ENCODE measurements at regions not wholly inside any gene's neighbourhood (a gene's known extent, or its start where the extent isn't known, plus 50 kb on each side); places are given as distances from the start of the nearest gene placed in this dataset.

DNA sequence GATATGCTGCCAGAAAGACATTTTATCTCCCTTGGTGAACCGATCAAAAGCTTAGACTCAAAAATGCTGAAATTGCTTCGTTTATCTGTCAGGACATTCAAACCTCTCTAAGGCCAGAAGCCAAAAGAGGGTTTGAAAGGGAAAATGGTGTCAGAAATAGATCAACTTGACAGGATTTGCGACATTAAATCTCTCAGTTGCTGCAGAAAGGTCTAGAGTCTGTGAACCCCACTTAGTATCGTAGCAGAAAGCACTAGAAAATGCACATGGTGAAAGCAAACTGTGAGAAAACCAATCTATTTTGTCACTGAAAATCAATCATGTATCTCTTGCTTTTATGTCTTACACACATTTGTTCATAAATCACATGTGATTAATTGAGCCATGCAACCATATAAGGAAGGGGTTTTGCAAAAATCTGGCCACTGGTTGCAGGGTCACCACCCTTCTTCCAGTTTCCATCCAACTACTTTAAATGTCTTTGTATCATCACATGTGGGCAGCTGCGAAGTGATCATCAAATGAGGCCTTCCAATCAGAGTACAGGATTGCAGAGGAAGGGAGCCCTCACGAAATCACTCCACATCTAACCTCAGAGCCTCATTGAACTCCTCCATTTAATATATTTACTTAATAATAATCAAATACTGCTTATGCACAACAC lies 347.2 kb upstream of the ANXA10 start:
- POLR2A ChIA-PET, result no interaction called here
- CTCF ChIA-PET, result no interaction called here
- no peaks in the 10 kb centered on the region for H3K36me3 ChIP-seq (ENCODE audit: control insufficient read depth, insufficient read depth, low read length)
- H3K9me3 ChIP-seq (ENCODE audit: control insufficient read depth, insufficient read depth, low read depth, low read length), result no peaks in the 10 kb centered on the region
- no TSS peak for BruUV-seq (replicated peaks)
- ATAC-seq, result no peak
- intact Hi-C loops (cut with micrococcal nuclease; ENCODE audit: unreplicated experiment) (no loop called here), in situ Hi-C loops (cut with HindIII; ENCODE audit: low pct_unique_long_range_greater_than_20kb, low sequenced_read_pairs) (no loop called here)
- no peaks in the 10 kb centered on the region for H3K4me1 ChIP-seq (ENCODE audit: control insufficient read depth, insufficient read depth, low read length)
- H3K27ac ChIP-seq (ENCODE audit: low read length), result no peak overlapping the region
- no peak overlapping the region for H3K4me3 ChIP-seq (ENCODE audit: low read depth in 2 of 2, low read length in 2 of 2)
- no peak for DNase-seq (ENCODE audit: low read depth, low spot score)
- TF ChIP-seq, protein P1, sequence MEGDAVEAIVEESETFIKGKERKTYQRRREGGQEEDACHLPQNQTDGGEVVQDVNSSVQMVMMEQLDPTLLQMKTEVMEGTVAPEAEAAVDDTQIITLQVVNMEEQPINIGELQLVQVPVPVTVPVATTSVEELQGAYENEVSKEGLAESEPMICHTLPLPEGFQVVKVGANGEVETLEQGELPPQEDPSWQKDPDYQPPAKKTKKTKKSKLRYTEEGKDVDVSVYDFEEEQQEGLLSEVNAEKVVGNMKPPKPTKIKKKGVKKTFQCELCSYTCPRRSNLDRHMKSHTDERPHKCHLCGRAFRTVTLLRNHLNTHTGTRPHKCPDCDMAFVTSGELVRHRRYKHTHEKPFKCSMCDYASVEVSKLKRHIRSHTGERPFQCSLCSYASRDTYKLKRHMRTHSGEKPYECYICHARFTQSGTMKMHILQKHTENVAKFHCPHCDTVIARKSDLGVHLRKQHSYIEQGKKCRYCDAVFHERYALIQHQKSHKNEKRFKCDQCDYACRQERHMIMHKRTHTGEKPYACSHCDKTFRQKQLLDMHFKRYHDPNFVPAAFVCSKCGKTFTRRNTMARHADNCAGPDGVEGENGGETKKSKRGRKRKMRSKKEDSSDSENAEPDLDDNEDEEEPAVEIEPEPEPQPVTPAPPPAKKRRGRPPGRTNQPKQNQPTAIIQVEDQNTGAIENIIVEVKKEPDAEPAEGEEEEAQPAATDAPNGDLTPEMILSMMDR (IDR thresholded peaks at IDR 0.05), result no peak
- TF ChIP-seq REST (IDR thresholded peaks at IDR 0.05; ENCODE audit: insufficient read depth in 1 of 2, low read depth in 2 of 2, low read length in 1 of 2), result no peak
- no peak for TF ChIP-seq TCF7L2 (IDR thresholded peaks at IDR 0.05; ENCODE audit: low read depth, low read length)
- H3K27me3 ChIP-seq (ENCODE audit: control insufficient read depth, insufficient read depth, low read length), result no peaks in the 10 kb centered on the region

- Histone ChIP-seq H3K36me3 (ENCODE audit: control insufficient read depth, insufficient read depth, low read length) (no peaks in the 10 kb centered on the region), H3K27me3 (ENCODE audit: control insufficient read depth, insufficient read depth, low read length) (no peaks in the 10 kb centered on the region), H3K4me1 (ENCODE audit: control insufficient read depth, insufficient read depth, low read length) (no peaks in the 10 kb centered on the region), H3K27ac (ENCODE audit: low read length) (no peak overlapping the region), H3K4me3 (ENCODE audit: low read depth in 2 of 2, low read length in 2 of 2) (no peak overlapping the region), H3K9me3 (ENCODE audit: control insufficient read depth, insufficient read depth, low read depth, low read length) (no peaks in the 10 kb centered on the region)
- in situ Hi-C loops (cut with HindIII; ENCODE audit: low pct_unique_long_range_greater_than_20kb, low sequenced_read_pairs) (no loop called here), intact Hi-C loops (cut with micrococcal nuclease; ENCODE audit: unreplicated experiment) (no loop called here)
- no TSS peak for BruUV-seq (replicated peaks)
- TF ChIP-seq, protein P1 (IDR thresholded peaks at IDR 0.05), result no peak
- TF ChIP-seq REST (IDR thresholded peaks at IDR 0.05; ENCODE audit: insufficient read depth in 1 of 2, low read depth in 2 of 2, low read length in 1 of 2), result no peak
- ChIA-PET CTCF (no interaction called here), POLR2A (no interaction called here)
- DNase-seq (ENCODE audit: low read depth, low spot score), result no peak
- no peak for ATAC-seq
These were observed 325.1 kb upstream of the ANXA10 start for GRCh38 chr4:167767281-167767680.

Data from Panc1 (cell line).